NCI-H524 (cell line): ENCODE measurements at regions not wholly inside any gene's neighbourhood (a gene's known extent, or its start where the extent isn't known, plus 50 kb on each side); places are given as distances from the start of the nearest gene placed in this dataset.
"Not testable (repeated sequence)": the region's sequence is repeated elsewhere in the genome, so short reads cannot be mapped to it uniquely, and the experiment has no call there.

Source experiments
- DNase-seq, 2 experiments: peaks; one replicate each; lab custom pipeline; 2025; lab: John Stamatoyannopoulos, UW

- DNase-seq: no peak
These were observed 793.1 kb upstream of the CRIM1 start for GRCh38 chr2:35562488-35562887.

- no peak for DNase-seq
These were observed 807.4 kb upstream of the CRIM1 start for GRCh38 chr2:35548171-35548570.

GRCh38 chr2:35545301-35545700 is 810.3 kb upstream of the CRIM1 start:
- no peak for DNase-seq

- no peak for DNase-seq
These were observed 816.8 kb upstream of the CRIM1 start for GRCh38 chr2:35538796-35539195.

- no peak for DNase-seq
These were observed 824.9 kb upstream of the CRIM1 start for GRCh38 chr2:35530615-35531135.

GRCh38 chr2:35526741-35527140 is 828.8 kb upstream of the CRIM1 start:
- DNase-seq: no peak

GRCh38 chr2:35522450-35522849 is 833.1 kb upstream of the CRIM1 start:
- DNase-seq: no peak

- DNase-seq: no peak
These were observed 844.9 kb upstream of the CRIM1 start for GRCh38 chr2:35510636-35511035.

- DNase-seq: no peak
These were observed 847.0 kb upstream of the CRIM1 start for GRCh38 chr2:35508601-35509000.

- no peak for DNase-seq
These were observed 851.2 kb upstream of the CRIM1 start for GRCh38 chr2:35504419-35504818.

GRCh38 chr2:35503738-35504199 is 851.8 kb upstream of the CRIM1 start:
- no peak for DNase-seq

- no peak for DNase-seq
These were observed 852.3 kb upstream of the CRIM1 start for GRCh38 chr2:35503311-35503710.

GRCh38 chr2:35501076-35501475 is 854.5 kb upstream of the CRIM1 start:
- DNase-seq: no peak

- no peak for DNase-seq
These were observed 859.6 kb upstream of the CRIM1 start for GRCh38 chr2:35496022-35496421.

GRCh38 chr2:35495182-35495581 is 860.4 kb upstream of the CRIM1 start:
- no peak for DNase-seq

- DNase-seq: not testable (repeated sequence)
These were observed 877.5 kb upstream of the CRIM1 start for GRCh38 chr2:35478121-35478520.

GRCh38 chr2:35468245-35468644 is 887.3 kb upstream of the CRIM1 start:
- DNase-seq: no peak

- no peak for DNase-seq
These were observed 891.6 kb upstream of the CRIM1 start for GRCh38 chr2:35463805-35464596.

- no peak for DNase-seq
These were observed 893.2 kb upstream of the CRIM1 start for GRCh38 chr2:35462226-35462998.

GRCh38 chr2:35461406-35461805 is 894.2 kb upstream of the CRIM1 start:
- no peak for DNase-seq

- DNase-seq: no peak
These were observed 900.5 kb upstream of the CRIM1 start for GRCh38 chr2:35454966-35455638.

- DNase-seq: no peak
These were observed 907.8 kb upstream of the CRIM1 start for GRCh38 chr2:35447821-35448220.
